HepG2 (cell line): ENCODE measurements at regions not wholly inside any gene's neighbourhood (a gene's known extent, or its start where the extent isn't known, plus 50 kb on each side); places are given as distances from the start of the nearest gene placed in this dataset.

Source experiments
- FOXO4 ChIP-seq: sonication (generic); formaldehyde crosslinking; conservative IDR thresholded peaks from 2 replicates; pipeline ENCODE4 v1.8.1; 2023; ENCODE audit warnings: missing genetic modification reagents
- ZBTB4 ChIP-seq: sonication (generic); formaldehyde crosslinking; IDR thresholded peaks from 2 replicates; pipeline ENCODE4 v1.4.0; 2020; ENCODE audit warnings: missing genetic modification reagents, mild to moderate bottlenecking, borderline replicate concordance
- ZNF30 ChIP-seq: sonication (generic); formaldehyde crosslinking; IDR thresholded peaks from 2 replicates; pipeline ENCODE4 v1.5.0; 2020; ENCODE audit warnings: mild to moderate bottlenecking, missing genetic modification reagents
- ZNF317 ChIP-seq: sonication (generic); formaldehyde crosslinking; IDR thresholded peaks from 2 replicates; pipeline ENCODE4 v1.5.0; 2020; ENCODE audit warnings: mild to moderate bottlenecking, missing genetic modification reagents
- ZNF34 ChIP-seq: sonication (generic); formaldehyde crosslinking; IDR thresholded peaks from 2 replicates; pipeline ENCODE4 v1.4.0; 2020; ENCODE audit warnings: mild to moderate bottlenecking, missing genetic modification reagents, borderline replicate concordance
- ZNF407 ChIP-seq: sonication (generic); formaldehyde crosslinking; IDR thresholded peaks from one replicate; pipeline ENCODE4 v1.5.1; 2020; ENCODE audit warnings: mild to moderate bottlenecking, missing genetic modification reagents; ENCODE audit errors: not compliant biosample characterization

- TF ChIP-seq ZNF317 (CRISPR knock-in tag), result no peak
- no peak for TF ChIP-seq FOXO4 (CRISPR knock-in tag)
- no peak for TF ChIP-seq ZNF30 (CRISPR knock-in tag)
- TF ChIP-seq ZNF407 (CRISPR knock-in tag), result no peak
- TF ChIP-seq ZBTB4 (CRISPR knock-in tag), result no peak
- no peak for TF ChIP-seq ZNF34 (CRISPR knock-in tag)
Measured at GRCh38 chr3:30181178-30181465, 425.3 kb upstream of the TGFBR2 start (continued).
